ENCODE measurements at regions not wholly inside any gene's neighbourhood (a gene's known extent, or its start where the extent isn't known, plus 50 kb on each side); places are given as distances from the start of the nearest gene placed in this dataset.

DNA sequence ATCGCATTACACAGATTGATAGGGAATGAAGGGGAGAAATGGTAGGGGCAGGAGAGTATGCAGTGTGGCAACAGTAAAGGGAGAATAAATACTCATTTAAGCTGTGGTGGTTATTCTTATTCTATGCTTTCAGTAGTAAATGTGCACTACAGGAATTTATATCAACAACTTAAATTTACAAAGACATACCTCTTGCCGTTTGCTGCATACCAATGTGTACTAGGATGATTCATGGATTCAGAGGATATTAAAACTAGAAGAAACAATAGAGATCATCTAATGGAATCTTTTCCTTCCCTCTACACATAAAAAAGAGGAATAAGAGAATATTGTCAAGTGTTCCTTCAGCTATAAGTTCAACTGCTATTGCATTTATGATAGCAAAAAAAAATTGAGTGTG is 103.3 kb upstream of the RASA1 start:
- intact Hi-C loops (cut with micrococcal nuclease; ENCODE audit: unreplicated experiment), result no loop called here
- no peak for DNase-seq (ENCODE audit: low read depth, low spot score)
- in situ Hi-C loops (cut with HindIII; ENCODE audit: low pct_unique_long_range_greater_than_20kb, low sequenced_read_pairs), result no loop called here
- H3K36me3 ChIP-seq (ENCODE audit: control insufficient read depth, insufficient read depth, low read length), result no peaks in the 10 kb centered on the region
- no peak overlapping the region for H3K4me3 ChIP-seq (ENCODE audit: low read depth in 2 of 2, low read length in 2 of 2)
- no TSS peak for BruUV-seq (replicated peaks)
- ATAC-seq, result no peak
- H3K9me3 ChIP-seq (ENCODE audit: control insufficient read depth, insufficient read depth, low read depth, low read length), result no peaks in the 10 kb centered on the region
- TF ChIP-seq POLR2AphosphoS5 (IDR thresholded peaks at IDR 0.05; ENCODE audit: low read depth, low read length) (no peak), CTCF (IDR thresholded peaks at IDR 0.05) (no peak), TCF7L2 (IDR thresholded peaks at IDR 0.05; ENCODE audit: low read depth, low read length) (no peak), SIN3A (IDR thresholded peaks at IDR 0.05; ENCODE audit: borderline replicate concordance, insufficient read depth, low read depth, low read length) (no peak), REST (IDR thresholded peaks at IDR 0.05; ENCODE audit: insufficient read depth in 1 of 2, low read depth in 2 of 2, low read length in 1 of 2) (no peak)
- no peaks in the 10 kb centered on the region for H3K4me1 ChIP-seq (ENCODE audit: control insufficient read depth, insufficient read depth, low read length)
- POLR2A ChIA-PET, result no interaction called here
- CTCF ChIA-PET, result no interaction called here
- H3K27me3 ChIP-seq (ENCODE audit: control insufficient read depth, insufficient read depth, low read length), result no peaks in the 10 kb centered on the region
- no peak overlapping the region for H3K27ac ChIP-seq (ENCODE audit: low read length)

- intact Hi-C loops (cut with micrococcal nuclease; ENCODE audit: unreplicated experiment), result no loop called here
- no peak for TF ChIP-seq REST (IDR thresholded peaks at IDR 0.05; ENCODE audit: insufficient read depth in 1 of 2, low read depth in 2 of 2, low read length in 1 of 2)
- TF ChIP-seq CTCF (IDR thresholded peaks at IDR 0.05), result no peak
- no peak for TF ChIP-seq POLR2AphosphoS5 (IDR thresholded peaks at IDR 0.05; ENCODE audit: low read depth, low read length)
- TF ChIP-seq TCF7L2 (IDR thresholded peaks at IDR 0.05; ENCODE audit: low read depth, low read length), result no peak
- TF ChIP-seq SIN3A (IDR thresholded peaks at IDR 0.05; ENCODE audit: borderline replicate concordance, insufficient read depth, low read depth, low read length), result no peak
- no peak for ATAC-seq
- ChIA-PET CTCF (no interaction called here), POLR2A (no interaction called here)
- Histone ChIP-seq H3K27ac (ENCODE audit: low read length) (no peak overlapping the region), H3K9me3 (ENCODE audit: control insufficient read depth, insufficient read depth, low read depth, low read length) (no peaks in the 10 kb centered on the region), H3K4me1 (ENCODE audit: control insufficient read depth, insufficient read depth, low read length) (no peaks in the 10 kb centered on the region), H3K27me3 (ENCODE audit: control insufficient read depth, insufficient read depth, low read length) (no peaks in the 10 kb centered on the region), H3K4me3 (ENCODE audit: low read depth in 2 of 2, low read length in 2 of 2) (no peak overlapping the region), H3K36me3 (ENCODE audit: control insufficient read depth, insufficient read depth, low read length) (no peaks in the 10 kb centered on the region)
- BruUV-seq (replicated peaks), result no TSS peak
- no peak for DNase-seq (ENCODE audit: low read depth, low spot score)
- in situ Hi-C loops (cut with HindIII; ENCODE audit: low pct_unique_long_range_greater_than_20kb, low sequenced_read_pairs), result no loop called here
These were observed 98.2 kb upstream of the RASA1 start for GRCh38 chr5:87169300-87169991.
